GM23248 (cell line): ENCODE measurements at regions not wholly inside any gene's neighbourhood (a gene's known extent, or its start where the extent isn't known, plus 50 kb on each side); places are given as distances from the start of the nearest gene placed in this dataset.

ENCODE experiments used
- EZH2 ChIP-seq: fragments of 200-600 bp; sonication (generic); IDR thresholded peaks from 2 replicates; pipeline ENCODE4 v1.6.1; 2018; ENCODE audit warnings: antibody characterized with exemption, mild to moderate bottlenecking; ENCODE audit not compliant: insufficient read depth, poor library complexity, severe bottlenecking
- EZH2phosphoT487 ChIP-seq: fragments of 200-600 bp; sonication (generic); IDR thresholded peaks from 2 replicates; pipeline ENCODE4 v1.6.1; 2018; ENCODE audit warnings: antibody characterized with exemption, moderate library complexity, mild to moderate bottlenecking, low read depth; ENCODE audit not compliant: insufficient read depth

- TF ChIP-seq EZH2 (no peak), EZH2phosphoT487 (no peak)
Measured at GRCh38 chr6:62904687-62905086, 306.6 kb upstream of the FKBP1C start.
